Kidney epithelial cell (primary cell): ENCODE measurements at regions not wholly inside any gene's neighbourhood (a gene's known extent, or its start where the extent isn't known, plus 50 kb on each side); places are given as distances from the start of the nearest gene placed in this dataset.

Experiments used
- DNase-seq: peaks from one replicate; pipeline ENCODE4 v3.0.0-alpha.2; 2010; ENCODE audit warnings: low read depth
- H3K27me3 ChIP-seq: 2 replicates; pipeline ENCODE4 v1.6.0; 2011; ENCODE audit warnings: low read length; ENCODE audit not compliant: control insufficient read depth, insufficient read depth
- H3K36me3 ChIP-seq: 2 replicates; pipeline ENCODE4 v1.5.1; 2011; ENCODE audit warnings: low read length; ENCODE audit not compliant: control insufficient read depth, insufficient read depth
- H3K4me3 ChIP-seq: 2 replicates; pipeline ENCODE4 v1.5.1; 2011; ENCODE audit warnings: low read depth, mild to moderate bottlenecking, control low read depth, low read length
- CTCF ChIP-seq: IDR thresholded peaks from 2 replicates; pipeline ENCODE4 v1.5.1; 2011; ENCODE audit warnings: mild to moderate bottlenecking, moderate library complexity, low read length, control low read depth, inconsistent platforms; ENCODE audit not compliant: insufficient read depth, poor library complexity, severe bottlenecking

GRCh38 chr14:104421401-104421821, 158.2 kb upstream of the C14orf180 start:
- DNase-seq = no peak
- Histone ChIP-seq H3K4me3 (no peak overlapping the region), H3K36me3 (no peaks in the 10 kb centered on the region), H3K27me3 (peaks cover 44% of the 10 kb centered on the region)
- TF ChIP-seq CTCF = no peak

GRCh38 chr14:104421892-104422828, 157.4 kb upstream of the C14orf180 start:
- no peak for DNase-seq
- Histone ChIP-seq H3K27me3 (peaks cover 46% of the 10 kb centered on the region), H3K4me3 (no peak overlapping the region), H3K36me3 (no peaks in the 10 kb centered on the region)
- TF ChIP-seq CTCF = no peak

- no peak for TF ChIP-seq CTCF
- DNase-seq = no peak
- Histone ChIP-seq H3K27me3 (peaks cover 51% of the 10 kb centered on the region), H3K36me3 (no peaks in the 10 kb centered on the region), H3K4me3 (no peak overlapping the region)
Measured at GRCh38 chr14:104422837-104423681, 156.5 kb upstream of the C14orf180 start.

GRCh38 chr14:104423701-104424405, 155.7 kb upstream of the C14orf180 start:
- no peak for TF ChIP-seq CTCF
- H3K36me3 ChIP-seq = no peaks in the 10 kb centered on the region
- peaks cover 59% of the 10 kb centered on the region for H3K27me3 ChIP-seq
- DNase-seq = no peak
- no peak overlapping the region for H3K4me3 ChIP-seq

GRCh38 chr14:104424406-104425072, 155.0 kb upstream of the C14orf180 start:
- DNase-seq = no peak
- H3K4me3 ChIP-seq = no peak overlapping the region
- peaks cover 64% of the 10 kb centered on the region for H3K27me3 ChIP-seq
- H3K36me3 ChIP-seq = no peaks in the 10 kb centered on the region
- TF ChIP-seq CTCF = no peak
